H1 (cell line): ENCODE measurements at regions not wholly inside any gene's neighbourhood (a gene's known extent, or its start where the extent isn't known, plus 50 kb on each side); places are given as distances from the start of the nearest gene placed in this dataset.

ENCODE experiments used
- CTCF ChIA-PET: fragments of 300-600 bp; sonication (Branson Sonifier 250); formaldehyde crosslinking; loops from one replicate; lab custom pipeline; 2021; ENCODE audit not compliant: partially characterized antibody; lab: Charles Lee
- POLR2A ChIA-PET: fragments of 300-600 bp; sonication (Branson Sonifier 250); formaldehyde crosslinking; loops from one replicate; lab custom pipeline; 2021; ENCODE audit warnings: inconsistent platforms; ENCODE audit not compliant: partially characterized antibody; lab: Charles Lee
- DNase-seq, 2 experiments: peaks; one replicate each; pipeline versions ENCODE4 v3.0.0 to v3.0.0-alpha.2; 2010 to 2022; ENCODE audit warnings: low spot score in 2 of 2, low read depth in 1 of 2, mixed read lengths in 1 of 2
- FAIRE-seq: peaks from 2 replicates; lab custom pipeline; 2011; peaks lifted over from hg19 to GRCh38; lab: Jason Lieb, UNC
- H2AFZ ChIP-seq: 2 replicates; pipeline ENCODE4 v1.8.1; 2012; ENCODE audit warnings: low read length, inconsistent platforms
- H2AK5ac ChIP-seq: 2 replicates; pipeline ENCODE4 v1.6.1; 2013; ENCODE audit warnings: low read depth, low read length
- H2BK120ac ChIP-seq: replicated peaks from 2 replicates; pipeline ENCODE3; 2013; ENCODE audit warnings: low read depth, low read length, inconsistent platforms
- H2BK12ac ChIP-seq: 2 replicates; pipeline ENCODE4 v1.6.1; 2013; ENCODE audit warnings: low read depth, low read length
- H2BK15ac ChIP-seq: 2 replicates; pipeline ENCODE4 v1.6.1; 2013; ENCODE audit warnings: low read length
- H2BK20ac ChIP-seq: 2 replicates; pipeline ENCODE4 v1.6.1; 2013; ENCODE audit warnings: low read length
- H2BK5ac ChIP-seq: 2 replicates; pipeline ENCODE4 v1.6.1; 2013; ENCODE audit warnings: low read depth, low read length
- H3K14ac ChIP-seq: 2 replicates; pipeline ENCODE4 v1.6.1; 2013; ENCODE audit warnings: inconsistent platforms; ENCODE audit not compliant: insufficient read length
- H3K18ac ChIP-seq: 2 replicates; pipeline ENCODE4 v1.6.1; 2013; ENCODE audit warnings: low read length; ENCODE audit errors: extremely low read depth
- H3K23ac ChIP-seq: 2 replicates; pipeline ENCODE4 v1.6.1; 2013; ENCODE audit warnings: inconsistent platforms; ENCODE audit not compliant: insufficient read length
- H3K23me2 ChIP-seq: 2 replicates; pipeline ENCODE4 v1.6.1; 2013; ENCODE audit warnings: low read depth, low read length
- H3K27ac ChIP-seq: 2 replicates; pipeline ENCODE4 v1.6.1; 2011; ENCODE audit warnings: low read depth, low read length, inconsistent platforms
- H3K27me3 ChIP-seq, 4 experiments: replicated peaks in 1 of 4; 1 replicate in 1 of 4; 2 replicates in 3 of 4; pipeline versions ENCODE4 v1.6.1 to v1.8.1; 2011 to 2013; ENCODE audit warnings: low read length in 3 of 4, mild to moderate bottlenecking in 3 of 4, inconsistent platforms in 2 of 4, mixed read lengths in 2 of 4, moderate library complexity in 1 of 4; ENCODE audit not compliant: control insufficient read depth in 3 of 4, insufficient read depth in 3 of 4; ENCODE audit errors: extremely low read depth in 1 of 4
- H3K36me3 ChIP-seq, 4 experiments: 2 replicates each; pipeline versions ENCODE4 v1.6.1 to v1.8.1; 2011 to 2013; ENCODE audit warnings: mild to moderate bottlenecking in 4 of 4, low read length in 3 of 4, moderate library complexity in 2 of 4, control low read depth in 1 of 4, inconsistent platforms in 1 of 4; ENCODE audit not compliant: insufficient read depth in 4 of 4, control insufficient read depth in 2 of 4
- H3K4ac ChIP-seq: replicated peaks from 2 replicates; pipeline ENCODE3; 2013; ENCODE audit warnings: low read length, low read depth, mixed read lengths, inconsistent platforms; ENCODE audit not compliant: insufficient read length
- H3K4me1 ChIP-seq, 4 experiments: replicated peaks in 1 of 4; 1 replicate in 1 of 4; 2 replicates in 3 of 4; pipeline versions ENCODE4 v1.6.1 to v1.8.1; 2011 to 2013; ENCODE audit warnings: low read length in 3 of 4, inconsistent platforms in 2 of 4, mixed read lengths in 1 of 4; ENCODE audit not compliant: insufficient read depth in 4 of 4, control insufficient read depth in 3 of 4
- H3K4me2 ChIP-seq, 2 experiments: 2 replicates each; pipeline versions ENCODE4 v1.6.1 to v1.8.1; 2011 to 2013; ENCODE audit warnings: low read depth in 2 of 2, low read length in 2 of 2, control low read depth in 1 of 2, inconsistent platforms in 1 of 2, mild to moderate bottlenecking in 1 of 2; ENCODE audit not compliant: insufficient read depth in 1 of 2
- H3K4me3 ChIP-seq, 4 experiments: fragments of 200-600, 300-600 bp in 1 of 4; sonication (generic), shearing (Covaris generic), sonication (Bioruptor Twin) in 1 of 4; 2 replicates each; pipeline versions ENCODE4 v1.5.1 to v1.8.1; 2011 to 2016; ENCODE audit warnings: low read length in 4 of 4, low read depth in 3 of 4, control low read depth in 2 of 4, inconsistent platforms in 2 of 4, mild to moderate bottlenecking in 2 of 4, mixed read lengths in 1 of 4, moderate library complexity in 1 of 4; ENCODE audit not compliant: insufficient read depth in 2 of 4; ENCODE audit errors: extremely low read depth in 1 of 4
- H3K56ac ChIP-seq: replicated peaks from 2 replicates; pipeline ENCODE3; 2013; ENCODE audit warnings: low read depth, mild to moderate bottlenecking, mixed read lengths, low read length, inconsistent platforms; ENCODE audit not compliant: insufficient read length
- H3K79me1 ChIP-seq: 2 replicates; pipeline ENCODE4 v1.6.1; 2013; ENCODE audit warnings: low read depth, low read length, control low read depth
- H3K79me2 ChIP-seq, 2 experiments: 2 replicates each; pipeline versions ENCODE4 v1.6.1 to v1.8.1; 2012 to 2013; ENCODE audit warnings: low read length in 2 of 2, mild to moderate bottlenecking in 2 of 2, inconsistent platforms in 1 of 2; ENCODE audit not compliant: insufficient read depth in 2 of 2, control insufficient read depth in 1 of 2
- H3K9ac ChIP-seq, 4 experiments: replicated peaks in 1 of 4; 1 replicate in 1 of 4; 2 replicates in 3 of 4; pipeline versions ENCODE4 v1.6.1 to v1.8.1; 2011 to 2013; ENCODE audit warnings: low read depth in 3 of 4, low read length in 3 of 4, control low read depth in 2 of 4, mild to moderate bottlenecking in 2 of 4, moderate library complexity in 2 of 4, inconsistent platforms in 1 of 4; ENCODE audit errors: extremely low read depth in 1 of 4
- H3K9me3 ChIP-seq, 2 experiments: 2 replicates each; pipeline versions ENCODE4 v1.6.1 to v1.8.1; 2012 to 2013; ENCODE audit warnings: mild to moderate bottlenecking in 2 of 2, moderate library complexity in 2 of 2, control low read depth in 1 of 2, inconsistent platforms in 1 of 2, low read depth in 1 of 2, low read length in 1 of 2, mixed read lengths in 1 of 2; ENCODE audit not compliant: insufficient read depth in 2 of 2
- H4K20me1 ChIP-seq, 2 experiments: replicated peaks in 1 of 2; 2 replicates each; pipeline versions ENCODE3 to v1.8.1; 2011 to 2013; ENCODE audit warnings: inconsistent platforms in 2 of 2, low read length in 2 of 2, mild to moderate bottlenecking in 1 of 2; ENCODE audit not compliant: insufficient read depth in 2 of 2, control insufficient read depth in 1 of 2
- H4K5ac ChIP-seq: 2 replicates; pipeline ENCODE4 v1.6.1; 2013; ENCODE audit warnings: low read length, low read depth, mixed read lengths, inconsistent platforms; ENCODE audit not compliant: insufficient read length
- H4K8ac ChIP-seq: 2 replicates; pipeline ENCODE4 v1.8.0; 2013; ENCODE audit warnings: mild to moderate bottlenecking, moderate library complexity, low read length, inconsistent platforms; ENCODE audit not compliant: insufficient read depth; ENCODE audit errors: extremely low read depth
- H4K91ac ChIP-seq: replicated peaks from 2 replicates; pipeline ENCODE3; 2013; ENCODE audit warnings: low read length, mixed read lengths, inconsistent platforms; ENCODE audit not compliant: insufficient read length
- ASH2L ChIP-seq: fragments of 200-600, 300-600 bp; sonication (generic); IDR thresholded peaks from one replicate; pipeline ENCODE4 v1.7.1; 2017; ENCODE audit warnings: low read length
- ATF3 ChIP-seq: IDR thresholded peaks from 2 replicates; pipeline ENCODE4 v1.6.1; 2011; ENCODE audit warnings: low read depth, mild to moderate bottlenecking, low read length; ENCODE audit not compliant: insufficient read depth
- BACH1 ChIP-seq: IDR thresholded peaks from 2 replicates; pipeline ENCODE4 v1.6.1; 2012; ENCODE audit warnings: low read length, improper control_type of control experiment
- BCL11A ChIP-seq, 2 experiments: IDR thresholded peaks; one replicate each; pipeline ENCODE4 v1.6.1; 2011; ENCODE audit warnings: low read depth in 2 of 2, low read length in 2 of 2, mild to moderate bottlenecking in 2 of 2
- CBX8 ChIP-seq: fragments of 300-800, 300-1000 bp; sonication (generic); IDR thresholded peaks from 2 replicates; pipeline ENCODE4 v1.7.1; 2016; ENCODE audit warnings: low read depth, low read length, borderline replicate concordance
- EZH2 ChIP-seq: fragments of 200-600 bp; sonication (generic); IDR thresholded peaks from 2 replicates; pipeline ENCODE4 v1.7.1; 2012; ENCODE audit warnings: low read depth, mild to moderate bottlenecking, moderate library complexity, low read length, inconsistent platforms; ENCODE audit not compliant: severe bottlenecking
- FOSL1 ChIP-seq: IDR thresholded peaks from 2 replicates; pipeline ENCODE4 v1.6.1; 2011; ENCODE audit warnings: mild to moderate bottlenecking, low read depth, low read length, moderate library complexity; ENCODE audit not compliant: insufficient read depth
- GTF2F1 ChIP-seq: IDR thresholded peaks from 2 replicates; pipeline ENCODE4 v1.6.1; 2012; ENCODE audit warnings: low read depth, low read length, improper control_type of control experiment, borderline replicate concordance
- HDAC6 ChIP-seq: IDR thresholded peaks from one replicate; pipeline ENCODE4 v1.7.1; 2012; ENCODE audit warnings: low read depth, mild to moderate bottlenecking, inconsistent platforms, low read length, moderate library complexity
- JUND ChIP-seq: IDR thresholded peaks from 2 replicates; pipeline ENCODE4 v1.6.1; 2011; ENCODE audit warnings: mild to moderate bottlenecking, improper control_type of control experiment, low read length
- NANOG ChIP-seq: IDR thresholded peaks from 2 replicates; pipeline ENCODE4 v1.6.1; 2011; ENCODE audit warnings: low read length, low read depth, mild to moderate bottlenecking, inconsistent platforms; ENCODE audit not compliant: insufficient read depth, poor library complexity, severe bottlenecking
- RFX5 ChIP-seq: IDR thresholded peaks from 2 replicates; pipeline ENCODE4 v1.6.1; 2011; ENCODE audit warnings: low read depth, low read length, improper control_type of control experiment, borderline replicate concordance
- SAP30 ChIP-seq: fragments of 300-600 bp; sonication (generic); IDR thresholded peaks from 2 replicates; pipeline ENCODE4 v1.7.1; 2012; ENCODE audit warnings: low read length, moderate library complexity, mild to moderate bottlenecking, inconsistent platforms; ENCODE audit not compliant: insufficient read depth, insufficient replicate concordance
- ZNF274 ChIP-seq: IDR thresholded peaks from 2 replicates; pipeline ENCODE4 v1.7.0; 2012; ENCODE audit warnings: low read length, borderline replicate concordance; ENCODE audit errors: extremely low read depth
- WGBS, 2 experiments: shearing (Covaris generic) in 1 of 2; methylation state at CpG; one replicate each; pipeline versions ENCODE4 v1.1.6 to v1.1.7; 2013 to 2015; ENCODE audit warnings: low lambda C conversion rate in 2 of 2, mixed read lengths in 2 of 2, inconsistent platforms in 1 of 2, low coverage in 1 of 2, missing lambda C conversion rate in 1 of 2; ENCODE audit not compliant: insufficient replicate concordance in 2 of 2, insufficient coverage in 1 of 2, insufficient read length in 1 of 2; ENCODE audit errors: extremely low coverage in 1 of 2, missing lambda C conversion rate in 1 of 2; 5-methylcytosine and 5-hydroxymethylcytosine counted together

DNA sequence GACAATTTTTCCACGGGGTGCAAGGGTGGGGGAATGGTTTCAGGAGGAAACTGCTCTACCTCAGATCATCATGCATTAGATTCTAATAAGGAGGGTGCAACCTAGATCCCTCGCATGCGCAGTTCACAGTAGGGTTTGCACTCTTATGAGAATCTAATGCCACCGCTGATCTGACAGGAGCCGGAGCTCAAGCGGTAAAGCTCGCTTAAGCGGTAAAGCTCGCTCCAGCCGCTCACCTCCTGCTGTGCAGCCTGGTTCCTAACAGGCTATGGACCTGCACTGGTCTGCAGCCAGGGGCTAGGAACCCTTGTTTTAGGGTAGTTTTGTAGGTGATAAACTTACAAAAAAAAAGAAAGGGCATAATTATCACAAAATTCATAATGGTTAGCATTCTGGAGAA is 53.9 kb upstream of the RYR3 start:
- H3K27me3 ChIP-seq: no peaks in the 10 kb centered on the region
- no peak overlapping the region for H2AK5ac ChIP-seq
- no peak overlapping the region for H2BK5ac ChIP-seq
- no peak overlapping the region for H4K5ac ChIP-seq
- no peak overlapping the region for H3K56ac ChIP-seq
- 89% methylated on average over 10 of the region's 10 CpGs; no CpG with 5 or more reads in 1 of the 2 experiments for WGBS, 2 experiments
- no peaks in the 10 kb centered on the region for H4K20me1 ChIP-seq
- FAIRE-seq (no peak), DNase-seq (no peak)
- no peak overlapping the region for H3K14ac ChIP-seq
- H2BK15ac ChIP-seq: no peak overlapping the region
- H3K23ac ChIP-seq: no peak overlapping the region
- no peak overlapping the region for H3K18ac ChIP-seq
- no peaks in the 10 kb centered on the region for H3K79me1 ChIP-seq
- H3K4me1 ChIP-seq: no peaks in the 10 kb centered on the region
- H3K79me2 ChIP-seq: no peaks in the 10 kb centered on the region
- no peak overlapping the region for H4K91ac ChIP-seq
- H2BK120ac ChIP-seq: no peak overlapping the region
- POLR2A ChIA-PET: no interaction called here
- no peak overlapping the region for H2BK12ac ChIP-seq
- H3K9me3 ChIP-seq: no peaks in the 10 kb centered on the region
- H3K9ac ChIP-seq: no peak overlapping the region
- H3K4ac ChIP-seq: no peak overlapping the region
- H3K36me3 ChIP-seq: no peaks in the 10 kb centered on the region
- H3K23me2 ChIP-seq: no peaks in the 10 kb centered on the region
- H3K27ac ChIP-seq: no peak overlapping the region
- H2BK20ac ChIP-seq: no peak overlapping the region
- H2AFZ ChIP-seq: no peak overlapping the region
- no peak overlapping the region; the same call in 1 of the 2 replicates for H4K8ac ChIP-seq
- CTCF ChIA-PET: interaction anchor here (1.0 to 1.2 kb wide), 2 partner anchors 14 to 162 kb away, joined by 3 to 4 read pairs; no protein-coding TSS in a partner anchor
- H3K4me2 ChIP-seq: no peak overlapping the region
- H3K4me3 ChIP-seq: no peak overlapping the region
- no peak for TF ChIP-seq NANOG
- TF ChIP-seq GTF2F1: no peak
- no peak for TF ChIP-seq EZH2
- TF ChIP-seq RFX5: no peak
- no peak for TF ChIP-seq SAP30
- TF ChIP-seq CBX8: no peak
- TF ChIP-seq ZNF274: no peak
- TF ChIP-seq ATF3: no peak
- no peak for TF ChIP-seq JUND
- TF ChIP-seq BCL11A (IDR thresholded peaks at IDR 0.05; ENCODE audit: low read depth in 2 of 2, low read length in 2 of 2): no peak
- no peak for TF ChIP-seq HDAC6
- TF ChIP-seq FOSL1: no peak
- TF ChIP-seq ASH2L: no peak
- TF ChIP-seq BACH1: no peak
